IMR-90 (cell line): ENCODE measurements at regions not wholly inside any gene's neighbourhood (a gene's known extent, or its start where the extent isn't known, plus 50 kb on each side); places are given as distances from the start of the nearest gene placed in this dataset.

Source experiments
- ATAC-seq: fragments of 200-7000 bp; cut with Tn5 transposase; 2 replicates; pipeline ENCODE4 v1.9.1; 2020; ENCODE audit warnings: low read depth, mild to moderate bottlenecking, moderate library complexity
- BruUV-seq: library from RNA; stranded (reverse); fragments of 400-500 nt; replicated peaks from 2 replicates; lab custom pipeline; 2021; lab: Mats Ljungman, UMichigan
- CTCF ChIA-PET: fragments of 300-600 bp; formaldehyde crosslinking; extraction: SDS; loops from one replicate; lab custom pipeline; 2021; ENCODE audit warnings: antibody characterized with exemption; lab: Yijun Ruan, JAX
- POLR2A ChIA-PET: fragments of 300-600 bp; sonication (Branson Sonifier 250); formaldehyde crosslinking; loops from one replicate; lab custom pipeline; 2022; ENCODE audit warnings: antibody characterized with exemption; ENCODE audit not compliant: unreplicated experiment; lab: Charles Lee
- DNase-seq: peaks from one replicate; pipeline ENCODE4 v3.0.0; 2013
- H2AFZ ChIP-seq: replicated peaks from 2 replicates; pipeline ENCODE3; 2013; ENCODE audit warnings: low read length, mild to moderate bottlenecking; ENCODE audit not compliant: poor library complexity
- H2AK5ac ChIP-seq: 2 replicates; pipeline ENCODE4 v1.6.1; 2013; ENCODE audit warnings: low read depth, low read length, inconsistent platforms
- H2AK9ac ChIP-seq: replicated peaks from 2 replicates; pipeline ENCODE3; 2013; ENCODE audit warnings: mild to moderate bottlenecking, low read depth, low read length, moderate library complexity; ENCODE audit not compliant: poor library complexity
- H2BK120ac ChIP-seq: 2 replicates; pipeline ENCODE4 v1.6.1; 2013; ENCODE audit warnings: low read depth, low read length, inconsistent platforms
- H2BK15ac ChIP-seq: 3 replicates; pipeline ENCODE4 v1.6.1; 2013; ENCODE audit warnings: low read depth, low read length, inconsistent platforms
- H2BK20ac ChIP-seq: 2 replicates; pipeline ENCODE4 v1.6.1; 2013; ENCODE audit warnings: low read depth, mild to moderate bottlenecking, inconsistent platforms, low read length, moderate library complexity
- H2BK5ac ChIP-seq: 2 replicates; pipeline ENCODE4 v1.6.1; 2013; ENCODE audit warnings: mild to moderate bottlenecking, low read depth, low read length, inconsistent platforms; ENCODE audit not compliant: poor library complexity, severe bottlenecking
- H3K14ac ChIP-seq: replicated peaks from 2 replicates; pipeline ENCODE4 v1.6.1; 2013; ENCODE audit warnings: low read depth, low read length, inconsistent platforms
- H3K18ac ChIP-seq: 2 replicates; pipeline ENCODE4 v1.6.1; 2013; ENCODE audit warnings: low read depth, low read length, control low read depth
- H3K23ac ChIP-seq: 2 replicates; pipeline ENCODE4 v1.6.1; 2013; ENCODE audit warnings: low read depth, low read length, inconsistent platforms
- H3K27ac ChIP-seq: 2 replicates; pipeline ENCODE4 v1.5.1; 2013; ENCODE audit warnings: mild to moderate bottlenecking, control low read depth, low read length; ENCODE audit not compliant: insufficient read depth
- H3K27me3 ChIP-seq: 2 replicates; pipeline ENCODE4 v1.6.1; 2013; ENCODE audit warnings: low read length; ENCODE audit not compliant: control insufficient read depth, insufficient read depth
- H3K36me3 ChIP-seq: 2 replicates; pipeline ENCODE4 v1.6.1; 2013; ENCODE audit warnings: low read length, mixed read lengths; ENCODE audit not compliant: control insufficient read depth, insufficient read depth
- H3K4ac ChIP-seq: 2 replicates; pipeline ENCODE4 v1.6.1; 2013; ENCODE audit warnings: low read depth, low read length, inconsistent platforms
- H3K4me1 ChIP-seq: 2 replicates; pipeline ENCODE4 v1.6.1; 2013; ENCODE audit warnings: low read length, mixed read lengths; ENCODE audit not compliant: control insufficient read depth, insufficient read depth
- H3K4me2 ChIP-seq: 2 replicates; pipeline ENCODE4 v1.6.1; 2013; ENCODE audit warnings: low read depth, mild to moderate bottlenecking, control low read depth, low read length, moderate library complexity
- H3K4me3 ChIP-seq: 2 replicates; pipeline ENCODE4 v1.5.1; 2013; ENCODE audit warnings: low read depth, mild to moderate bottlenecking, control low read depth, low read length, moderate library complexity; ENCODE audit not compliant: insufficient read depth
- H3K56ac ChIP-seq: 2 replicates; pipeline ENCODE4 v1.6.1; 2013; ENCODE audit warnings: low read length, inconsistent platforms; ENCODE audit not compliant: insufficient read depth; ENCODE audit errors: extremely low read depth
- H3K79me1 ChIP-seq, 2 experiments: 2 replicates each; pipeline ENCODE4 v1.6.1; 2013; ENCODE audit warnings: low read length in 2 of 2, inconsistent platforms in 1 of 2, low read depth in 1 of 2
- H3K9ac ChIP-seq: 2 replicates; pipeline ENCODE4 v1.6.1; 2013; ENCODE audit warnings: low read depth, low read length, control low read depth
- H3K9me1 ChIP-seq: 2 replicates; pipeline ENCODE4 v1.6.1; 2013; ENCODE audit warnings: low read length, inconsistent platforms; ENCODE audit not compliant: insufficient read depth
- H3K9me3 ChIP-seq: 2 replicates; pipeline ENCODE4 v1.6.1; 2013; ENCODE audit warnings: low read length; ENCODE audit not compliant: control insufficient read depth, insufficient read depth
- H4K20me1 ChIP-seq: 2 replicates; pipeline ENCODE4 v1.6.1; 2013; ENCODE audit warnings: low read length, inconsistent platforms; ENCODE audit not compliant: insufficient read depth
- H4K5ac ChIP-seq: 2 replicates; pipeline ENCODE4 v1.6.1; 2013; ENCODE audit warnings: mild to moderate bottlenecking, low read depth, low read length, control low read depth
- H4K8ac ChIP-seq, 2 experiments: 2 replicates each; pipeline ENCODE4 v1.6.1; 2013; ENCODE audit warnings: low read depth in 2 of 2, low read length in 2 of 2, control low read depth in 1 of 2, inconsistent platforms in 1 of 2
- H4K91ac ChIP-seq: 2 replicates; pipeline ENCODE4 v1.6.1; 2013; ENCODE audit warnings: low read depth, low read length, inconsistent platforms; ENCODE audit not compliant: insufficient read depth
- CHD1 ChIP-seq: IDR thresholded peaks from 2 replicates; pipeline ENCODE4 v1.6.1; 2012; ENCODE audit warnings: low read depth, low read length, improper control_type of control experiment
- CTCF ChIP-seq: conservative IDR thresholded peaks from 2 replicates; pipeline ENCODE4 v1.5.1; 2012; ENCODE audit warnings: mild to moderate bottlenecking, low read depth, low read length, improper control_type of control experiment
- MAZ ChIP-seq: IDR thresholded peaks from 2 replicates; pipeline ENCODE4 v1.6.1; 2012; ENCODE audit warnings: low read depth, mild to moderate bottlenecking, low read length, improper control_type of control experiment, moderate library complexity, borderline replicate concordance
- POLR2A ChIP-seq: IDR thresholded peaks from 2 replicates; pipeline ENCODE4 v1.6.1; 2012; ENCODE audit warnings: mild to moderate bottlenecking, low read depth, low read length
- WGBS, 2 experiments: methylation state at CpG; one replicate each; pipeline versions ENCODE4 v1.1.5 to v1.1.7; 2013; ENCODE audit warnings: missing lambda C conversion rate in 2 of 2; ENCODE audit not compliant: insufficient read length in 1 of 2; ENCODE audit errors: extremely low coverage in 2 of 2; 5-methylcytosine and 5-hydroxymethylcytosine counted together
- dilution Hi-C: fragments of 300-500 bp; cut with HindIII; formaldehyde crosslinking; loops from one replicate; pipeline ENCODE4 v1.14.3; 2018; ENCODE audit warnings: low sequenced_read_pairs; ENCODE audit not compliant: unreplicated experiment
- in situ Hi-C: fragments of 300-500 bp; cut with MboI; formaldehyde crosslinking; loops from 3 replicates; pipeline ENCODE4 v1.14.3; 2019; ENCODE audit warnings: low sequenced_read_pairs, inconsistent platforms, mixed read lengths
- intact Hi-C: fragments of 100-400 bp; cut with micrococcal nuclease; formaldehyde crosslinking; loops from 2 replicates; pipeline ENCODE4 v1.10.0; 2022

- Histone ChIP-seq H3K23ac (no peak overlapping the region), H3K14ac (no peak overlapping the region), H2AFZ (no peak overlapping the region), H3K56ac (no peak overlapping the region), H3K4ac (no peak overlapping the region), H2BK120ac (no peak overlapping the region), H3K18ac (no peak overlapping the region), H2AK5ac (no peak overlapping the region), H3K36me3 (no peaks in the 10 kb centered on the region), H3K27me3 (no peaks in the 10 kb centered on the region), H3K9me1 (no peaks in the 10 kb centered on the region), H4K5ac (no peak overlapping the region), H4K20me1 (no peaks in the 10 kb centered on the region), H2BK15ac (no peak overlapping the region), H3K4me3 (no peak overlapping the region), H3K79me1 (no peaks in the 10 kb centered on the region), H2AK9ac (no peak overlapping the region), H3K9ac (no peak overlapping the region), H3K4me2 (no peak overlapping the region), H3K27ac (no peak overlapping the region), H2BK5ac (no peak overlapping the region), H4K91ac (no peak overlapping the region), H2BK20ac (no peak overlapping the region), H3K4me1 (no peaks in the 10 kb centered on the region), H3K9me3 (peaks cover 10% of the 10 kb centered on the region), H4K8ac (no peak overlapping the region)
- no peak for DNase-seq
- no peak for TF ChIP-seq POLR2A
- no peak for TF ChIP-seq CTCF
- no peak for TF ChIP-seq MAZ
- TF ChIP-seq CHD1, result no peak
- in situ Hi-C loops, result no loop called here
- no TSS peak for BruUV-seq
- ChIA-PET CTCF (no interaction called here), POLR2A (no interaction called here)
- WGBS, 2 experiments, result no CpG with 5 or more reads among the region's 2 CpGs
- no peak for ATAC-seq
- dilution Hi-C loops, result no loop called here
- intact Hi-C loops, result no loop called here
Measured at GRCh38 chr16:62967611-62968010, 931.4 kb upstream of the CDH8 start.
